Breast epithelium (tissue), 4 donors: ENCODE measurements at regions not wholly inside any gene's neighbourhood (a gene's known extent, or its start where the extent isn't known, plus 50 kb on each side); places are given as distances from the start of the nearest gene placed in this dataset.

Experiments
- DNase-seq, 2 donors: peaks; one replicate each; pipeline ENCODE4 v3.0.0-alpha.2; 2019; ENCODE audit warnings: low spot score in 2 of 2
- H3K27ac ChIP-seq, 2 donors: fragments of 200-600 bp; sonication (generic) in 1 of 2; one replicate each; pipeline ENCODE4 v1.5.1; 2016 to 2019; ENCODE audit warnings: mild to moderate bottlenecking in 1 of 2
- H3K27me3 ChIP-seq, 2 donors: fragments of 200-600 bp; sonication (generic) in 1 of 2; one replicate each; pipeline versions ENCODE4 v1.5.1 to v1.6.0; 2017 to 2019; ENCODE audit warnings: control low read depth in 1 of 2, mild to moderate bottlenecking in 1 of 2
- H3K36me3 ChIP-seq: fragments of 200-600 bp; one replicate; pipeline ENCODE4 v1.5.1; 2019
- H3K4me1 ChIP-seq, 2 donors: fragments of 200-600 bp; sonication (generic); one replicate each; pipeline ENCODE4 v1.5.1; 2016 to 2019; ENCODE audit warnings: control low read depth in 1 of 2
- H3K4me3 ChIP-seq, 3 donors: fragments of 200-600 bp; sonication (generic); 1 replicate in 2 of 3; 2 replicates in 1 of 3; pipeline ENCODE4 v1.5.1; 2016 to 2019; ENCODE audit warnings: mild to moderate bottlenecking in 3 of 3, moderate library complexity in 2 of 3
- H3K9me3 ChIP-seq, 2 donors: fragments of 200-600 bp; sonication (generic) in 1 of 2; one replicate each; pipeline ENCODE4 v1.5.1; 2016 to 2019; ENCODE audit warnings: control low read depth in 1 of 2
- CTCF ChIP-seq, 3 donors: fragments of 450-650 bp; IDR thresholded peaks; one replicate each; pipeline ENCODE4 v1.5.1; 2016 to 2017; ENCODE audit warnings: antibody characterized with exemption in 3 of 3, mild to moderate bottlenecking in 3 of 3, moderate library complexity in 3 of 3
- POLR2A ChIP-seq: fragments of 450-650 bp; IDR thresholded peaks from one replicate; pipeline ENCODE4 v1.6.1; 2016; ENCODE audit warnings: antibody characterized with exemption, mild to moderate bottlenecking, moderate library complexity
- POLR2AphosphoS5 ChIP-seq, 3 donors: sonication (generic); formaldehyde crosslinking; IDR thresholded peaks; one replicate each; pipeline ENCODE4 v1.6.1; 2017; ENCODE audit warnings: antibody characterized with exemption in 3 of 3
- intact Hi-C: fragments of 100-400 bp; cut with DNase I; formaldehyde crosslinking; loops from one replicate; pipeline ENCODE4 v1.15.1; 2023; ENCODE audit warnings: low total_unique reads

GRCh38 chr17:63156986-63157385, 191.0 kb downstream of the TANC2 start:
- Histone ChIP-seq H3K4me1 (no peaks in the 10 kb centered on the region), H3K4me3 (no peak overlapping the region), H3K36me3 (no peaks in the 10 kb centered on the region), H3K9me3 (no peaks in the 10 kb centered on the region), H3K27ac (no peak overlapping the region), H3K27me3 (no peaks in the 10 kb centered on the region)
- intact Hi-C loops, result no loop called here
- no peak for TF ChIP-seq POLR2A
- TF ChIP-seq CTCF (IDR thresholded peaks at IDR 0.05), result no peak
- no peak for TF ChIP-seq POLR2AphosphoS5 (IDR thresholded peaks at IDR 0.05)
- DNase-seq, result no peak

GRCh38 chr17:63162406-63163157, 196.5 kb downstream of the TANC2 start:
- DNase-seq, result no peak
- no peak overlapping the region for H3K4me3 ChIP-seq
- H3K4me1 ChIP-seq, result no peaks in the 10 kb centered on the region
- H3K27ac ChIP-seq, result no peak overlapping the region
- intact Hi-C loops, result no loop called here
- TF ChIP-seq CTCF (IDR thresholded peaks at IDR 0.05), result no peak
- no peak for TF ChIP-seq POLR2AphosphoS5 (IDR thresholded peaks at IDR 0.05)
- no peak for TF ChIP-seq POLR2A
- H3K36me3 ChIP-seq, result no peaks in the 10 kb centered on the region
- no peaks in the 10 kb centered on the region for H3K9me3 ChIP-seq
- H3K27me3 ChIP-seq, result no peaks in the 10 kb centered on the region

- DNase-seq, result no peak
- no peaks in the 10 kb centered on the region for H3K9me3 ChIP-seq
- no peak overlapping the region for H3K27ac ChIP-seq
- no peak overlapping the region for H3K4me3 ChIP-seq
- no peaks in the 10 kb centered on the region for H3K27me3 ChIP-seq
- H3K36me3 ChIP-seq, result no peaks in the 10 kb centered on the region
- TF ChIP-seq POLR2A, result no peak
- TF ChIP-seq POLR2AphosphoS5 (IDR thresholded peaks at IDR 0.05), result no peak
- TF ChIP-seq CTCF (IDR thresholded peaks at IDR 0.05), result no peak
- H3K4me1 ChIP-seq, result no peaks in the 10 kb centered on the region
- intact Hi-C loops, result no loop called here
Observed at GRCh38 chr17:63163158-63163520, 197.1 kb downstream of the TANC2 start.

- H3K9me3 ChIP-seq, result no peaks in the 10 kb centered on the region
- TF ChIP-seq POLR2A, result no peak
- TF ChIP-seq POLR2AphosphoS5 (IDR thresholded peaks at IDR 0.05), result no peak
- TF ChIP-seq CTCF (IDR thresholded peaks at IDR 0.05), result no peak
- intact Hi-C loops, result no loop called here
- no peaks in the 10 kb centered on the region for H3K4me1 ChIP-seq
- no peak for DNase-seq
- H3K36me3 ChIP-seq, result no peaks in the 10 kb centered on the region
- H3K27ac ChIP-seq, result no peak overlapping the region
- H3K27me3 ChIP-seq, result no peaks in the 10 kb centered on the region
- no peak overlapping the region for H3K4me3 ChIP-seq
Observed at GRCh38 chr17:63165400-63165799, 199.4 kb downstream of the TANC2 start.

GRCh38 chr17:63170795-63171194, 204.8 kb downstream of the TANC2 start:
- Histone ChIP-seq H3K4me1 (no peaks in the 10 kb centered on the region), H3K9me3 (no peaks in the 10 kb centered on the region), H3K27me3 (no peaks in the 10 kb centered on the region), H3K4me3 (no peak overlapping the region), H3K27ac (no peak overlapping the region), H3K36me3 (no peaks in the 10 kb centered on the region)
- TF ChIP-seq POLR2AphosphoS5 (IDR thresholded peaks at IDR 0.05) (no peak), CTCF (IDR thresholded peaks at IDR 0.05) (no peak), POLR2A (no peak)
- intact Hi-C loops, result no loop called here
- DNase-seq, result no peak
